Endothelial cell of umbilical vein (primary cell): ENCODE measurements at regions not wholly inside any gene's neighbourhood (a gene's known extent, or its start where the extent isn't known, plus 50 kb on each side); places are given as distances from the start of the nearest gene placed in this dataset.

Experiments used
- BruUV-seq: library from RNA; stranded (reverse); fragments of 400-500 nt; replicated peaks from 2 replicates; lab custom pipeline; 2021; lab: Mats Ljungman, UMichigan
- CTCF ChIA-PET: fragments of 300-600, 350-600 bp; sonication (Branson Sonifier 250); formaldehyde crosslinking; loops from one replicate; lab custom pipeline; 2021; ENCODE audit warnings: antibody characterized with exemption, inconsistent platforms; lab: Charles Lee
- POLR2A ChIA-PET: fragments of 300-600, 350-600 bp; sonication (Branson Sonifier 250); formaldehyde crosslinking; loops from one replicate; lab custom pipeline; 2021; ENCODE audit warnings: antibody characterized with exemption, inconsistent platforms; lab: Charles Lee
- DNase-seq: peaks from one replicate; pipeline ENCODE4 v3.0.0-alpha.2; 2011; ENCODE audit warnings: low read depth, low spot score
- FAIRE-seq: peaks from 2 replicates; lab custom pipeline; 2011; peaks lifted over from hg19 to GRCh38; lab: Jason Lieb, UNC
- H2AFZ ChIP-seq: 2 replicates; pipeline ENCODE4 v1.6.0; 2012; ENCODE audit warnings: low read depth, low read length, control low read depth, inconsistent platforms
- H3K27ac ChIP-seq: 2 replicates; pipeline ENCODE4 v1.5.1; 2011; ENCODE audit warnings: low read depth, mild to moderate bottlenecking, control low read depth, low read length, moderate library complexity; ENCODE audit not compliant: insufficient read depth
- H3K27me3 ChIP-seq, 2 experiments: 2 replicates each; pipeline versions ENCODE4 v1.6.0 to v1.6.1; 2011; ENCODE audit warnings: low read length in 2 of 2, mixed read lengths in 1 of 2; ENCODE audit not compliant: control insufficient read depth in 2 of 2, insufficient read depth in 2 of 2
- H3K36me3 ChIP-seq, 2 experiments: 2 replicates in 1 of 2; 3 replicates in 1 of 2; pipeline ENCODE4 v1.5.1; 2011; ENCODE audit warnings: low read length in 2 of 2, mild to moderate bottlenecking in 1 of 2, moderate library complexity in 1 of 2; ENCODE audit not compliant: control insufficient read depth in 2 of 2, insufficient read depth in 2 of 2; ENCODE audit errors: extremely low read depth in 1 of 2
- H3K4me1 ChIP-seq: 3 replicates; pipeline ENCODE4 v1.5.1; 2011; ENCODE audit warnings: mild to moderate bottlenecking, low read length; ENCODE audit not compliant: control insufficient read depth, insufficient read depth; ENCODE audit errors: extremely low read depth
- H3K4me2 ChIP-seq: 2 replicates; pipeline ENCODE4 v1.6.1; 2011; ENCODE audit warnings: low read length, control low read depth, mixed read lengths; ENCODE audit not compliant: insufficient read depth
- H3K4me3 ChIP-seq, 3 experiments: fragments of 200-600 bp in 1 of 3; sonication (generic), shearing (Covaris generic) in 1 of 3; replicated peaks in 1 of 3; 2 replicates each; pipeline ENCODE4 v1.5.1; 2011 to 2016; ENCODE audit warnings: control low read depth in 3 of 3, low read length in 3 of 3, mild to moderate bottlenecking in 2 of 3, inconsistent platforms in 1 of 3, low read depth in 1 of 3, moderate library complexity in 1 of 3; ENCODE audit not compliant: insufficient read depth in 1 of 3
- H3K79me2 ChIP-seq: 2 replicates; pipeline ENCODE4 v1.6.0; 2012; ENCODE audit warnings: low read length, inconsistent platforms; ENCODE audit not compliant: control insufficient read depth, insufficient read depth
- H3K9ac ChIP-seq: replicated peaks from 2 replicates; pipeline ENCODE3; 2011; ENCODE audit warnings: low read length, control low read depth; ENCODE audit not compliant: insufficient read depth; ENCODE audit errors: extremely low read depth
- H3K9me1 ChIP-seq: replicated peaks from 3 replicates; pipeline ENCODE4 v1.6.0; 2011; ENCODE audit warnings: mild to moderate bottlenecking, low read length; ENCODE audit not compliant: control insufficient read depth, insufficient read depth; ENCODE audit errors: extremely low read depth
- H3K9me3 ChIP-seq: replicated peaks from 2 replicates; pipeline ENCODE4 v1.5.1; 2012; ENCODE audit warnings: low read length, inconsistent platforms; ENCODE audit not compliant: control insufficient read depth, insufficient read depth
- H4K20me1 ChIP-seq: replicated peaks from 2 replicates; pipeline ENCODE3; 2011; ENCODE audit warnings: mild to moderate bottlenecking, low read length; ENCODE audit not compliant: control insufficient read depth, insufficient read depth; ENCODE audit errors: extremely low read depth
- EZH2 ChIP-seq: IDR thresholded peaks from 2 replicates; pipeline ENCODE4 v1.6.1; 2012; ENCODE audit warnings: borderline replicate concordance, low read depth, mild to moderate bottlenecking, moderate library complexity, low read length, inconsistent platforms; ENCODE audit not compliant: severe bottlenecking
- FOS ChIP-seq: IDR thresholded peaks from 2 replicates; pipeline ENCODE4 v1.6.1; 2011; ENCODE audit warnings: mild to moderate bottlenecking, low read length, moderate library complexity, borderline replicate concordance; ENCODE audit not compliant: insufficient read depth
- GATA2 ChIP-seq: IDR thresholded peaks from 2 replicates; pipeline ENCODE4 v1.7.0; 2011; ENCODE audit warnings: low read depth, mild to moderate bottlenecking, moderate library complexity, mixed read lengths, low read length; ENCODE audit not compliant: insufficient read length, insufficient read depth
- JUN ChIP-seq: IDR thresholded peaks from 2 replicates; pipeline ENCODE4 v1.6.1; 2011; ENCODE audit warnings: borderline replicate concordance, low read depth; ENCODE audit not compliant: insufficient read length, insufficient read depth
- MYC ChIP-seq: IDR thresholded peaks from one replicate; pipeline ENCODE4 v1.6.1; 2011; ENCODE audit warnings: mild to moderate bottlenecking, low read depth, low read length
- POLR2A ChIP-seq: IDR thresholded peaks from 2 replicates; pipeline ENCODE4 v1.6.1; 2012; ENCODE audit warnings: low read depth, mild to moderate bottlenecking, control low read depth, low read length
- POLR2AphosphoS5 ChIP-seq: IDR thresholded peaks from 2 replicates; pipeline ENCODE4 v1.6.1; 2012; ENCODE audit warnings: low read depth, mild to moderate bottlenecking, control low read depth, low read length, moderate library complexity; ENCODE audit not compliant: insufficient read depth
- dilution Hi-C: fragments of 300-500 bp; cut with MboI; formaldehyde crosslinking; loops from one replicate; pipeline ENCODE4 v1.15.0; 2019; ENCODE audit warnings: low sequenced_read_pairs; ENCODE audit not compliant: extremely low pct_ligation_motif_present
- intact Hi-C: fragments of 100-400 bp; cut with micrococcal nuclease; formaldehyde crosslinking; loops from one replicate; pipeline ENCODE4 v1.10.0; 2022
- TF ChIP-seq, protein P1 (sequence below), 2 donors: IDR thresholded peaks; 1 replicate in 1 of 2; 2 replicates in 1 of 2; pipeline ENCODE4 v1.5.1; 2011; ENCODE audit warnings: low read length in 2 of 2, mild to moderate bottlenecking in 2 of 2, moderate library complexity in 2 of 2, control low read depth in 1 of 2, inconsistent platforms in 1 of 2, low read depth in 1 of 2; ENCODE audit not compliant: insufficient read depth in 1 of 2; ENCODE audit errors: extremely low read depth in 1 of 2
- TF ChIP-seq, protein P2 (sequence below): IDR thresholded peaks from 2 replicates; pipeline ENCODE4 v1.6.1; 2011; ENCODE audit not compliant: insufficient read depth, insufficient read length

DNA sequence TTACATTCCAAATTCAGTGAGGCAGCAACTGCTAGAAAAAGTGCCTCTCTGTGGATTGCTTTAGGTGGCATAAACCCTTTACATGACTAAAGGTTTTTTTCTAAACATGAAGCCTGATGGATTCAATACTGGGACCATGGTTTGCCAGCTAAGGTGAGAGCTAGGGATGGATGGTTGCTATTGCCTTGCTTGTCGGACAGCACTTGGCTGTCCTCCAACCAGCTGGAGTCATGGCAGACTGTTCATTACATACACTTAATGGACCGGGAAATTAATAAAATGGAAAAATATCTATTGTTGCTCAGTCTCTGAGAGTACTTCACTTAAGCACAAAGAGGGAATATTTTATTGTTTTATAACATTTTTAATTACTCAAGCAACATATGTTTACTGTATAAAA is 116.9 kb upstream of the TRPC7 start:
- no peak for DNase-seq
- Histone ChIP-seq H3K79me2 (no peaks in the 10 kb centered on the region), H3K9me1 (no peaks in the 10 kb centered on the region), H3K27me3 (peaks cover 3 to 9% of the 10 kb centered on the region in 2 experiments), H3K27ac (no peak overlapping the region), H3K4me2 (no peak overlapping the region), H3K4me3 (no peak overlapping the region), H4K20me1 (no peaks in the 10 kb centered on the region), H3K36me3 (no peaks in the 10 kb centered on the region), H3K9me3 (no peaks in the 10 kb centered on the region), H2AFZ (no peak overlapping the region), H3K9ac (no peak overlapping the region), H3K4me1 (no peaks in the 10 kb centered on the region)
- intact Hi-C loops: no loop called here
- FAIRE-seq: no peak
- ChIA-PET CTCF (interaction anchor here (0.7 kb wide), 1 partner anchor 9 kb away, joined by 3 read pairs; no protein-coding TSS in a partner anchor), POLR2A (no interaction called here)
- no peak for TF ChIP-seq POLR2AphosphoS5
- no peak for TF ChIP-seq POLR2A
- TF ChIP-seq, protein P1, sequence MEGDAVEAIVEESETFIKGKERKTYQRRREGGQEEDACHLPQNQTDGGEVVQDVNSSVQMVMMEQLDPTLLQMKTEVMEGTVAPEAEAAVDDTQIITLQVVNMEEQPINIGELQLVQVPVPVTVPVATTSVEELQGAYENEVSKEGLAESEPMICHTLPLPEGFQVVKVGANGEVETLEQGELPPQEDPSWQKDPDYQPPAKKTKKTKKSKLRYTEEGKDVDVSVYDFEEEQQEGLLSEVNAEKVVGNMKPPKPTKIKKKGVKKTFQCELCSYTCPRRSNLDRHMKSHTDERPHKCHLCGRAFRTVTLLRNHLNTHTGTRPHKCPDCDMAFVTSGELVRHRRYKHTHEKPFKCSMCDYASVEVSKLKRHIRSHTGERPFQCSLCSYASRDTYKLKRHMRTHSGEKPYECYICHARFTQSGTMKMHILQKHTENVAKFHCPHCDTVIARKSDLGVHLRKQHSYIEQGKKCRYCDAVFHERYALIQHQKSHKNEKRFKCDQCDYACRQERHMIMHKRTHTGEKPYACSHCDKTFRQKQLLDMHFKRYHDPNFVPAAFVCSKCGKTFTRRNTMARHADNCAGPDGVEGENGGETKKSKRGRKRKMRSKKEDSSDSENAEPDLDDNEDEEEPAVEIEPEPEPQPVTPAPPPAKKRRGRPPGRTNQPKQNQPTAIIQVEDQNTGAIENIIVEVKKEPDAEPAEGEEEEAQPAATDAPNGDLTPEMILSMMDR (IDR thresholded peaks at IDR 0.05; ENCODE audit: extremely low read depth in 1 of 2, insufficient read depth in 1 of 2, low read depth in 1 of 2, low read length in 2 of 2): no peak
- TF ChIP-seq, protein P2, sequence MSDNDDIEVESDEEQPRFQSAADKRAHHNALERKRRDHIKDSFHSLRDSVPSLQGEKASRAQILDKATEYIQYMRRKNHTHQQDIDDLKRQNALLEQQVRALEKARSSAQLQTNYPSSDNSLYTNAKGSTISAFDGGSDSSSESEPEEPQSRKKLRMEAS: no peak
- TF ChIP-seq JUN: no peak
- TF ChIP-seq GATA2: no peak
- TF ChIP-seq EZH2: no peak
- no peak for TF ChIP-seq FOS
- TF ChIP-seq MYC: no peak
- dilution Hi-C loops: no loop called here
- BruUV-seq: no TSS peak
